ENCODE measurements at regions not wholly inside any gene's neighbourhood (a gene's known extent, or its start where the extent isn't known, plus 50 kb on each side); places are given as distances from the start of the nearest gene placed in this dataset.

- no peak for TF ChIP-seq POLR2A (IDR thresholded peaks at IDR 0.05)
- TF ChIP-seq EP300 (IDR thresholded peaks at IDR 0.05), result no peak
Observed at GRCh38 chr21:19855522-19855921, 1142.7 kb upstream of the NCAM2 start.
